ENCODE measurements at regions not wholly inside any gene's neighbourhood (a gene's known extent, or its start where the extent isn't known, plus 50 kb on each side); places are given as distances from the start of the nearest gene placed in this dataset.
A peak's percentile ranks its signal among the peaks of the same experiment; 100 is the strongest.

DNA sequence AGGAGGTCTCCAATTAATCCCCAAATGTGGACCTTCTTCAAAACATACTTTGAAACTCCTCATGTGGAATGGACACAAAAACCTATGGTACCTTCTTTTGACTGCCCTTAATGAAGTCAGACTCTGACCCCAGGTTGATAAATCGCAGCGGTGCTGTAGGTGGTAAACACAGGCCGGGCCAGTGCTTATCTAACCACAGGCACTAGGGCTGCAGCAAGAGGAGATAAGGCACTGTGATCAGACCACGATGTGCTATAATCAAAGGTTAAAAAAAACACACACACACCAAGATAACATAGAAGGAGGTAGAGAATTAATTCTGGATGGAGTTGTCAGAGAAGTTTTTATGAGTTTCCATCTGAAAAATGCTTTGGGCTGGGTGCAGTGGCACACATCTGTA lies 52.3 kb upstream of the SIPA1L2 start:
- no peak for DNase-seq

- DNase-seq = peak in 1 of 3 experiments; percentile 19
Measured at GRCh38 chr1:232684371-232685105, 54.6 kb upstream of the SIPA1L2 start.

DNA sequence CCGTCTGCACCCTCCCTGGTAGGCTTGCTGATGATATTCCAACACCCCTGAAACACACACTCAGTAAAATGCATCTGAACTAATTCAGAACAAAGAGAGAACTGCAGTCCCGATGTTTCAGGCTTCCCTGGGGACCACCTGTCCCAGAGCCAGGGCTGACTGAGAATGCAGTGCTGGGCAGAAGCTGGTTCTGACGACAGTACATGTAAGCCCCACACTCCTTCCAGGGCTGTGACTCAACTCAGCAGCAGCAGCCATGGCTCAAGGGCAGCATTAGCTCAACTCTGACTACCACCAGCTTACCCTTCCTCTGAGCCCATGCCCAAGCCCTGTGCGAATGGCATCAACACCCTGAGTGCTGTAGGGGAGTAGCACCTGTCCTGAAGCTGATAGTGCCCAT lies 56.4 kb upstream of the SIPA1L2 start:
- DNase-seq = no peak

GRCh38 chr1:232687304-232687703 lies 57.4 kb upstream of the SIPA1L2 start:
- DNase-seq = no peak

- DNase-seq = no peak
Measured at GRCh38 chr1:232687728-232688127, 57.8 kb upstream of the SIPA1L2 start.

GRCh38 chr1:232688398-232688797 lies 58.5 kb upstream of the SIPA1L2 start:
- no peak for DNase-seq

DNA sequence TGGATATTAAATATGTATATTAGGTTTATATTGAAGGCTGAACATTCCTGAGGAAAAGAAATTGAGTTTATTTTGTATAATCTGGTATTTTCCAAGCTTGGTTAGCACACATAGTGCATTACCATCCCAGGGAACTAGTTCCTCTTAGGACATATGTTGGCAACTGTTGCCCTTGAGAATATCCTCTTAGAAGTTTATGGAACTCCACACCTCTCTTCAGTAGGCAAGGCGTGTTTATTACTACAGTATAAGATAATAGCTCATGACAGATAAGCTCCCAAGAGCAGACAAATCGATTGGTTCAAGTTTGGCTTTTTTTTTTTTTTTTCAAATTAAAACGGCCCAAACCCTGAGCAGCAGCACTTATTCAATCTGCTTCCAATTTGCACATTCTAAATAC lies 59.8 kb upstream of the SIPA1L2 start:
- no peak for DNase-seq

- DNase-seq = no peak
Measured at GRCh38 chr1:232690285-232690935, 60.5 kb upstream of the SIPA1L2 start.

- no peak for DNase-seq
Measured at GRCh38 chr1:232694475-232694874, 64.5 kb upstream of the SIPA1L2 start.

- DNase-seq = no peak
Measured at GRCh38 chr1:232695621-232696385, 65.9 kb upstream of the SIPA1L2 start.

DNA sequence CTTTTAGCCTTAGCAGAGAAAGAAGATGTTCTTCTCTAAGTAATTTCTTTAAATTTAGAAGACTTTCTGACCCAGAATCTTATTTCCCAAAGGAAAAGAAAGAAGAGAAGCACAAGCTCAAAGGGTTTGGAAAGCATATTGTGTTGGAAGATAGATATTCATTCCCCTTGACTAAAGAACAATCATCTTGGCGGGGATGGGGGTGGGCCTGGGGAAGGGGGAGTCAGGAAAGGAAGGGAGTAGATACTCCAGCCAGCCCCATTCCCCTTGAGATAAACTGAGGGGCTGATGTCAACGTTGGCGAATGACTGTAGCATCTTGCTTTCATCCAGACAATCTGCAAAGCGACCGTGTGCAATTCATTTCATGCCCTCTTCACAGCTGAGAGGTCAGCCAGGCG lies 66.5 kb upstream of the SIPA1L2 start:
- no peak for DNase-seq

DNA sequence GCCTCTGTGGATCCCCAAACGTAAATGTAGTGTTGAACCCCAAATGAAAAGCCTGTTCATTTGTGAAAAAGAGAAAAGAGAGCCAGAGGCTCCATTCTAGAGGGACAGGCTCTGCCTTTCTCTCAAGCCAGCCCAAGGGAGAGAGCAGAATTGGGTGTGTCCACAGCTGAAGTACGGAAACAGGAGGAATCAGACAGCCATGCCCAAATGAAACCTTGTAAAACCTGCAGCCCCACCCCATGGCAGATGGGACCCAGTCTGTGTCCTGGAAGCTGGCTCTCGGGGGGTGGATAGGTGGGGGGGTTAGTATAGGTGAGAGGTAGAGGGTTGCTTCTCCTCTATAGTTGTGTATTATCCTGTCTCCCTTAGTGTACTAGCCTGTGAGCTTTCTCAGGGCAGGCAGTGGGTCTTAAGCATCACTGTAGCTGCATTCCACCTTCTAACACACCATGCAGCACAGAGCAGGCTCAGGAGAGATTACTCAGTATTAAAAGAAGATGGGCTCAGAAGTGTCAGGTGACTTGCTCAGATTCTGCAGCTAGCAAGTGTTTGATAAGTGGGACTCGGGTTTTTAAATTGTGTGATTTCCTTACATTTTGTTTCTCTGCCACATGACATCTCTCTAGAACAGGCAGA lies 67.4 kb upstream of the SIPA1L2 start:
- DNase-seq = no peak

DNA sequence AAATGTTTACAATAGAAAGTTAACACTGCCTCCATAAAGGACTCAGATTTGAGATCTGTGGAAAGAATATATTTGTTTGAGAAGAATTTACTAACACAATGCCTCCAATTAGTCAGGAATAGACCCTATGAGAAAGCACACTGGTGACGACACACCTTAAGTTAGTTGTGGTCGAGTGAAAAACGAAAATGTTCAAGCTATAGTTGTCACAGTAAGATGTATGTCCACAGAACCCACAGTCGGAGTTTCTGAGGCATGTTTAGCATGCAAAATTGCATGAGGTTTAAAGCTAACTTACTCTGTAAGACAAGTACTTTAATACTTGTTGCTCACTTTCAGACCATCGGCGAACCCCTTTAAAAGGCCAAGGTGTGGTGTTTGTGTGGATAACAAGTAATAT lies 69.9 kb upstream of the SIPA1L2 start:
- no peak for DNase-seq

DNA sequence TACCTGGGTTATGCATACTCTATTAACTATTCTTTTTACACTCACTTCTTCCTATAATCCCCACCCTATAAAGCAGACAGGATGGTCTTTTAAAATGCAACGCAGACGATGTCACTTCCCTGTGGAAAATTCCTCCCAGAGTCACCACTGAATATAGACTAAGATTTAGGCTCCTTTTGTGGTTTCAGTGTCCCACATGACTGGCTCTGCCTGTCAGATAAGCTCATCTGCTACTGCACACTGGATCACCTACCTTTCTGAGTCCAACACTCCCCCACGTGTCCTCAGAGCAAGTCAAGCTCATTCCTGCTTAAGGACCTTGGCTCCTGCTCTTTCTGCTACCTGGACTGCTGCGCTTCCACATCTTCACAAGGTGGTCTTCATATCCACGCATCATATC lies 73.0 kb upstream of the SIPA1L2 start:
- no peak for DNase-seq

DNA sequence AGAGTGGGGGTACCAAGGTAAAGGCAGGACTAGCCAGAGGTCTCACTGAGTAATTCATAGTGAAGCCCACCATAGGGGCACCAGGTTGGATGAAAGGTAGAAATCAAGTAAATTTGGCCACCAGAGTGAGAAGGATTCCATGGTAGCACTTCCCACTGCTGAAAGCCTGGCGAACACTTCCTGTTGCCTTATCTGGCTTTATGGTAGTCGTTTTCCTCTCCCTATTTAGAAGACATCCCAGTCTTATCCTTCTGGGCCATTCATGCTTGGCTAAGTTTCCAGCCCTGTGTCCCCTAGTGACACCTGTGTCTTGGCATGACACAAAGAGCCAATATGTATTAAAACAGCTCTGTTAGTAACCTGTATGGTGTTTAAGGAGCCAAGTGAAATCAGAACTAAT lies 74.3 kb upstream of the SIPA1L2 start:
- no peak for DNase-seq

DNA sequence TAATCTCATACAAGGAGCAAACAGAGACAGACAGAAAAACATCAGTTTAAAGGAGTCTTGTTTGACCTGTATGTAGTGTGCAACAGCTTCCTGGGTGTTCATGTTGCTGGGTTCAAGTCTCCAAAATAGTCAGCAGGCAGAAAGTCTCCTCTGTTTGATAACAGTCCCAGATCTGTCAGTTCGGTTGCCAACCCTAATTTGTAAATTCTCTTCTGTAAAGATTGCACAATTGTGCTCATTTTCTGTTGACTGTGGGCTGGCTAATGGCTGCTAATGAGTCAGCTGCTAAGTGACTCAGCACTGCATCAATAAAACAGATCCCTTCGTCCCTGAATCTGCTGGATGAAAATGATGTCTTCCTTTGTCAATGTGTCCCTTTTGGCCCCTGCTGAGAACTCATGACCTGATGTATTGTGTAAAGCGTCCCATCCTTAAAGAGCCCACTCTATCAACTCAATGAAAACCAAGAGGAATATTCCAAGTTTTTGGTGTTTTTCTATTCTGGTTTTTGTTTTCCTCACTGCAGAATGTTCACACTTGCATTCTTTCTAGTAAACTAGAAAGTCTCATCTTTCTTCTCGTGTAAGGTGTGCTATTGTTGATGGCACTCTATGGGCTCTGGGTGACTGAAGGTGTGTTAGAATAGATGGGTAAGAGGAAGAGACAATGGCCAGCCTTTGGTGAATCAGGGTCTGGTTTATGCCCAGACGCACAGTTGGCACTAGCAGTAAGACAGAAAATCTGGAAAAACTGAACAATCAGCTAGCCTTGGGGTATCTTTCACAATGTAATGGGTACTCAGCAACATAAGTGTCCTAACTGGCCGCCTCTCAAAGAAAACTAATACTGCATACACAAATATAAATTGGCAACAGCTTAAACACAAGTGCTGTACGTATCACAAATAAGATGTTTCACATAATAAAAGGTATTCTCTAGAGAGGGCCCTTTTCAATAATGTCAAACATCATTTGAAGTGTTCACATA lies 75.1 kb upstream of the SIPA1L2 start:
- peak in 2 of 3 experiments; percentile 38 to 68 for DNase-seq

DNA sequence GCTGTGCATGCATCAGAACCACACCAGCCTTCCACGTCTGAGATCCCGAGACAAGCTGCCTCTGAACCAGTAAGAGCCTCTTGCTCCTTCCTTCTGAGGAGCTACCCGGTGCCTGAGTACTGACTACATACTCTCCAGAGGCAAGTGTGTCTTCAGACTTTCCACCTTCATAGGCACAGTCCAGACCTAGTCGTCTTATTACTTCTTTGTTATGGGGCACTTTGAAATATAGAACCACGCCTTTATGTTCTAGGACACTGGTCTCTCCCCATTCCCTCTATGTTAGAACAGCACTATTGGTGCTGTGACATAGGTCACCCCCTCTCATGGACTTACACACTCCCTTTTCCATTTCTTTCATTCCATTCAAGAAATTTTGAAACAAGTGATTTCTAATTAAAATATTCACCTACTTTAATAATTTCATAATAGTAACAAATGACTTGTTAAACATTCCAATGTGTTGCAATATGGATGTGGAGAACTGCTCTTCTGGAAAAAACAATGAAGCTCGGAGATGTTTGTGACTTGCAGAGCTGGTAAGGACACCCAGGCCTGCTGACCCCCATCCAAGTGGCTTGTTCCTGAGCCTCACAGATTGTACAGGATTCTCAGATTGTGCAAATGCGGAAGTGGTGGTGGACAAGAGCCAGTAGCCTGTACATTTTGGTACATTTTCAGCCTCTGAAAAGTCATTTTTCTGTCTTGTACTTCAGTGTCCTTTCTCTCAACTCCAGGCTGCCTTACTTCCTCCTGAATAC lies 76.1 kb upstream of the SIPA1L2 start:
- DNase-seq = no peak

GRCh38 chr1:232707142-232707541 lies 77.2 kb upstream of the SIPA1L2 start:
- no peak for DNase-seq

DNA sequence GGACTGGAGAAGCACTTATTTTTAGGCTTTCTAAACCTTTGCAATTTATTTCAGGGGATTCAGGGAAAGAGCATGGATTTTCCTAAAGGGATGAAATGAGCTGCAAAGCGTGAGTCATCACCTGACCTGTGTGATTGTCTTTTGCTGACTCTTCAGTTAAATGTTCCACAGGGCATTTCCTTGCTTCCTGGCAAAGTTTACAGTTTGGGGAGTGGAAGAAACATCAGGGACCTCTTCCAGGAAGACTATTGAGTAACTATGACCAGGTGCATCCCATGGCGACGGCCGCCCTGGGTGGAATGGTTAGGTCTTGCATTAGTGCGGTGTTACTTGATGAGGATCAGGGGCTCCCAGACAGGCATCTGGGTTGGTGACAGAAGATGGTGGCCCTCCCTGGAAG lies 79.5 kb upstream of the SIPA1L2 start:
- DNase-seq = no peak

- DNase-seq = no peak
Measured at GRCh38 chr1:232711996-232712395, 82.1 kb upstream of the SIPA1L2 start.

- DNase-seq = no peak
Measured at GRCh38 chr1:232713785-232714184, 83.9 kb upstream of the SIPA1L2 start.
